Mucosa of rectum (tissue), 2 donors: ENCODE measurements at regions not wholly inside any gene's neighbourhood (a gene's known extent, or its start where the extent isn't known, plus 50 kb on each side); places are given as distances from the start of the nearest gene placed in this dataset.

ENCODE experiments used
- H3K27ac ChIP-seq, 2 donors: one replicate each; pipeline ENCODE4 v1.7.0; 2013; ENCODE audit warnings: inconsistent platforms in 2 of 2, low read depth in 2 of 2, low read length in 2 of 2
- H3K27me3 ChIP-seq, 2 donors: one replicate each; pipeline ENCODE4 v1.7.0; 2013; ENCODE audit warnings: low read length in 2 of 2; ENCODE audit not compliant: control insufficient read depth in 2 of 2, insufficient read depth in 2 of 2
- H3K36me3 ChIP-seq, 2 donors: one replicate each; pipeline ENCODE4 v1.7.0; 2013; ENCODE audit warnings: low read length in 2 of 2; ENCODE audit not compliant: control insufficient read depth in 2 of 2, insufficient read depth in 2 of 2
- H3K4me1 ChIP-seq, 2 donors: one replicate each; pipeline ENCODE4 v1.7.0; 2013; ENCODE audit warnings: low read length in 2 of 2, mild to moderate bottlenecking in 1 of 2; ENCODE audit not compliant: control insufficient read depth in 2 of 2, insufficient read depth in 2 of 2
- H3K4me3 ChIP-seq, 2 donors: one replicate each; pipeline ENCODE4 v1.7.0; 2013; ENCODE audit warnings: low read length in 2 of 2
- H3K9ac ChIP-seq, 2 donors: one replicate each; pipeline ENCODE4 v1.7.0; 2013; ENCODE audit warnings: low read length in 2 of 2, low read depth in 1 of 2, mild to moderate bottlenecking in 1 of 2
- H3K9me3 ChIP-seq, 2 donors: one replicate each; pipeline ENCODE4 v1.7.0; 2013; ENCODE audit warnings: low read length in 2 of 2; ENCODE audit not compliant: control insufficient read depth in 2 of 2
- donor health status: healthy.
- donor health status: Normal muscosa, but diverticular disease.

- Histone ChIP-seq H3K4me1 (peaks cover 0 to 5% of the 10 kb centered on the region in 2 donors), H3K9me3 (no peaks in the 10 kb centered on the region), H3K9ac (no peak overlapping the region), H3K36me3 (no peaks in the 10 kb centered on the region), H3K27me3 (no peaks in the 10 kb centered on the region), H3K4me3 (no peak overlapping the region), H3K27ac (no peak overlapping the region)
Observed at GRCh38 chr9:22240619-22241018, 206.0 kb upstream of the DMRTA1 start.

- Histone ChIP-seq H3K4me3 (no peak overlapping the region), H3K27ac (no peak overlapping the region), H3K36me3 (no peaks in the 10 kb centered on the region), H3K27me3 (no peaks in the 10 kb centered on the region), H3K9ac (no peak overlapping the region), H3K4me1 (peaks cover 0 to 5% of the 10 kb centered on the region in 2 donors), H3K9me3 (no peaks in the 10 kb centered on the region)
Observed at GRCh38 chr9:22241024-22241423, 205.6 kb upstream of the DMRTA1 start.

- H3K36me3 ChIP-seq = no peaks in the 10 kb centered on the region
- no peak overlapping the region for H3K4me3 ChIP-seq
- H3K27me3 ChIP-seq = no peaks in the 10 kb centered on the region
- no peak overlapping the region for H3K9ac ChIP-seq
- no peak overlapping the region for H3K27ac ChIP-seq
- H3K9me3 ChIP-seq = no peaks in the 10 kb centered on the region
- peaks cover 0 to 5% of the 10 kb centered on the region in 2 donors for H3K4me1 ChIP-seq
Observed at GRCh38 chr9:22241611-22242010, 205.0 kb upstream of the DMRTA1 start.

GRCh38 chr9:22244139-22245011, 202.2 kb upstream of the DMRTA1 start:
- no peaks in the 10 kb centered on the region for H3K36me3 ChIP-seq
- no peaks in the 10 kb centered on the region for H3K9me3 ChIP-seq
- H3K27ac ChIP-seq = no peak overlapping the region
- no peak overlapping the region for H3K4me3 ChIP-seq
- H3K4me1 ChIP-seq = peaks cover 0 to 3% of the 10 kb centered on the region in 2 donors
- H3K9ac ChIP-seq = no peak overlapping the region
- no peaks in the 10 kb centered on the region for H3K27me3 ChIP-seq

- Histone ChIP-seq H3K36me3 (no peaks in the 10 kb centered on the region), H3K9me3 (peaks cover 2 to 9% of the 10 kb centered on the region in 2 donors), H3K27me3 (no peaks in the 10 kb centered on the region), H3K4me1 (no peaks in the 10 kb centered on the region), H3K4me3 (no peak overlapping the region), H3K27ac (no peak overlapping the region), H3K9ac (no peak overlapping the region)
Observed at GRCh38 chr9:22255337-22255736, 191.3 kb upstream of the DMRTA1 start.

GRCh38 chr9:22256381-22256780, 190.2 kb upstream of the DMRTA1 start:
- H3K4me1 ChIP-seq = no peaks in the 10 kb centered on the region
- H3K27ac ChIP-seq = no peak overlapping the region
- no peak overlapping the region for H3K4me3 ChIP-seq
- no peaks in the 10 kb centered on the region for H3K27me3 ChIP-seq
- H3K9me3 ChIP-seq = peaks cover 2 to 5% of the 10 kb centered on the region in 2 donors
- no peaks in the 10 kb centered on the region for H3K36me3 ChIP-seq
- H3K9ac ChIP-seq = no peak overlapping the region

- Histone ChIP-seq H3K9ac (no peak overlapping the region), H3K36me3 (no peaks in the 10 kb centered on the region), H3K27ac (no peak overlapping the region), H3K4me3 (no peak overlapping the region), H3K4me1 (no peaks in the 10 kb centered on the region), H3K27me3 (no peaks in the 10 kb centered on the region), H3K9me3 (peaks cover 2% of the 10 kb centered on the region in 2 donors)
Observed at GRCh38 chr9:22257026-22257816, 189.4 kb upstream of the DMRTA1 start.

- no peak overlapping the region for H3K27ac ChIP-seq
- no peaks in the 10 kb centered on the region for H3K4me1 ChIP-seq
- no peaks in the 10 kb centered on the region for H3K9me3 ChIP-seq
- no peak overlapping the region for H3K9ac ChIP-seq
- no peaks in the 10 kb centered on the region for H3K27me3 ChIP-seq
- H3K36me3 ChIP-seq = no peaks in the 10 kb centered on the region
- H3K4me3 ChIP-seq = no peak overlapping the region
Observed at GRCh38 chr9:22265038-22265437, 181.6 kb upstream of the DMRTA1 start.

GRCh38 chr9:22265534-22265933, 181.1 kb upstream of the DMRTA1 start:
- H3K9ac ChIP-seq = no peak overlapping the region
- no peaks in the 10 kb centered on the region for H3K9me3 ChIP-seq
- H3K27ac ChIP-seq = no peak overlapping the region
- no peaks in the 10 kb centered on the region for H3K36me3 ChIP-seq
- H3K4me3 ChIP-seq = no peak overlapping the region
- no peaks in the 10 kb centered on the region for H3K4me1 ChIP-seq
- H3K27me3 ChIP-seq = no peaks in the 10 kb centered on the region

GRCh38 chr9:22274477-22274876, 172.1 kb upstream of the DMRTA1 start:
- Histone ChIP-seq H3K27me3 (no peaks in the 10 kb centered on the region), H3K4me1 (no peaks in the 10 kb centered on the region), H3K9me3 (no peaks in the 10 kb centered on the region), H3K27ac (no peak overlapping the region), H3K36me3 (no peaks in the 10 kb centered on the region), H3K4me3 (no peak overlapping the region), H3K9ac (no peak overlapping the region)
